ENCODE measurements at regions not wholly inside any gene's neighbourhood (a gene's known extent, or its start where the extent isn't known, plus 50 kb on each side); places are given as distances from the start of the nearest gene placed in this dataset.

- no peak for TF ChIP-seq CTCF (IDR thresholded peaks at IDR 0.05)
Observed at GRCh38 chr1:173332026-173332425, 124.9 kb upstream of the TNFSF4 start.

GRCh38 chr1:173333581-173333980 lies 126.5 kb upstream of the TNFSF4 start:
- no peaks in the 10 kb centered on the region for H3K36me3 Mint-ChIP-seq (ENCODE audit: unreplicated experiment)
- no peak overlapping the region for H3K4me3 Mint-ChIP-seq (ENCODE audit: unreplicated experiment)
- peaks cover 13% of the 10 kb centered on the region for H3K4me1 Mint-ChIP-seq (ENCODE audit: unreplicated experiment)
- no peaks in the 10 kb centered on the region for H3K27me3 Mint-ChIP-seq (ENCODE audit: unreplicated experiment)
- H3K9me3 Mint-ChIP-seq (ENCODE audit: unreplicated experiment), result no peaks in the 10 kb centered on the region
- no peak for DNase-seq (ENCODE audit: extremely low spot score, unreplicated experiment)
- TF ChIP-seq CTCF (IDR thresholded peaks at IDR 0.05), result no peak
- H3K27ac Mint-ChIP-seq (ENCODE audit: unreplicated experiment), result no peak overlapping the region

More at GRCh38 chr1:173332026-173332425, 124.9 kb upstream of the TNFSF4 start:
- Mint-ChIP-seq H3K4me3 (ENCODE audit: unreplicated experiment) (no peak overlapping the region), H3K4me1 (ENCODE audit: unreplicated experiment) (peaks cover 13% of the 10 kb centered on the region), H3K27me3 (ENCODE audit: unreplicated experiment) (no peaks in the 10 kb centered on the region), H3K9me3 (ENCODE audit: unreplicated experiment) (no peaks in the 10 kb centered on the region), H3K27ac (ENCODE audit: unreplicated experiment) (no peak overlapping the region), H3K36me3 (ENCODE audit: unreplicated experiment) (no peaks in the 10 kb centered on the region)
- no peak for DNase-seq (ENCODE audit: extremely low spot score, unreplicated experiment)

GRCh38 chr1:173337126-173337525 lies 130.0 kb upstream of the TNFSF4 start:
- H3K4me1 Mint-ChIP-seq (ENCODE audit: unreplicated experiment), result no peaks in the 10 kb centered on the region
- H3K27me3 Mint-ChIP-seq (ENCODE audit: unreplicated experiment), result no peaks in the 10 kb centered on the region
- H3K4me3 Mint-ChIP-seq (ENCODE audit: unreplicated experiment), result no peak overlapping the region
- DNase-seq (ENCODE audit: extremely low spot score, unreplicated experiment), result no peak
- no peak overlapping the region for H3K27ac Mint-ChIP-seq (ENCODE audit: unreplicated experiment)
- H3K36me3 Mint-ChIP-seq (ENCODE audit: unreplicated experiment), result no peaks in the 10 kb centered on the region
- no peak for TF ChIP-seq CTCF (IDR thresholded peaks at IDR 0.05)
- H3K9me3 Mint-ChIP-seq (ENCODE audit: unreplicated experiment), result no peaks in the 10 kb centered on the region

- Mint-ChIP-seq H3K4me3 (ENCODE audit: unreplicated experiment) (no peak overlapping the region), H3K36me3 (ENCODE audit: unreplicated experiment) (no peaks in the 10 kb centered on the region), H3K27me3 (ENCODE audit: unreplicated experiment) (no peaks in the 10 kb centered on the region), H3K4me1 (ENCODE audit: unreplicated experiment) (no peaks in the 10 kb centered on the region), H3K9me3 (ENCODE audit: unreplicated experiment) (no peaks in the 10 kb centered on the region), H3K27ac (ENCODE audit: unreplicated experiment) (no peak overlapping the region)
- no peak for TF ChIP-seq CTCF (IDR thresholded peaks at IDR 0.05)
- DNase-seq (ENCODE audit: extremely low spot score, unreplicated experiment), result no peak
Observed at GRCh38 chr1:173341307-173341706, 134.2 kb upstream of the TNFSF4 start.

- H3K9me3 Mint-ChIP-seq (ENCODE audit: unreplicated experiment), result no peaks in the 10 kb centered on the region
- no peaks in the 10 kb centered on the region for H3K36me3 Mint-ChIP-seq (ENCODE audit: unreplicated experiment)
- H3K4me1 Mint-ChIP-seq (ENCODE audit: unreplicated experiment), result no peaks in the 10 kb centered on the region
- DNase-seq (ENCODE audit: extremely low spot score, unreplicated experiment), result no peak
- H3K27ac Mint-ChIP-seq (ENCODE audit: unreplicated experiment), result no peak overlapping the region
- no peak for TF ChIP-seq CTCF (IDR thresholded peaks at IDR 0.05)
- no peak overlapping the region for H3K4me3 Mint-ChIP-seq (ENCODE audit: unreplicated experiment)
- no peaks in the 10 kb centered on the region for H3K27me3 Mint-ChIP-seq (ENCODE audit: unreplicated experiment)
Observed at GRCh38 chr1:173341971-173342370, 134.8 kb upstream of the TNFSF4 start.
